LNCAP (cell line): ENCODE measurements at regions not wholly inside any gene's neighbourhood (a gene's known extent, or its start where the extent isn't known, plus 50 kb on each side); places are given as distances from the start of the nearest gene placed in this dataset.

ENCODE experiments used
- TF ChIP-seq, protein P1 (sequence below): fragments of 450-650 bp; IDR thresholded peaks from 2 replicates; pipeline ENCODE4 v1.5.1; 2017; ENCODE audit warnings: mild to moderate bottlenecking

DNA sequence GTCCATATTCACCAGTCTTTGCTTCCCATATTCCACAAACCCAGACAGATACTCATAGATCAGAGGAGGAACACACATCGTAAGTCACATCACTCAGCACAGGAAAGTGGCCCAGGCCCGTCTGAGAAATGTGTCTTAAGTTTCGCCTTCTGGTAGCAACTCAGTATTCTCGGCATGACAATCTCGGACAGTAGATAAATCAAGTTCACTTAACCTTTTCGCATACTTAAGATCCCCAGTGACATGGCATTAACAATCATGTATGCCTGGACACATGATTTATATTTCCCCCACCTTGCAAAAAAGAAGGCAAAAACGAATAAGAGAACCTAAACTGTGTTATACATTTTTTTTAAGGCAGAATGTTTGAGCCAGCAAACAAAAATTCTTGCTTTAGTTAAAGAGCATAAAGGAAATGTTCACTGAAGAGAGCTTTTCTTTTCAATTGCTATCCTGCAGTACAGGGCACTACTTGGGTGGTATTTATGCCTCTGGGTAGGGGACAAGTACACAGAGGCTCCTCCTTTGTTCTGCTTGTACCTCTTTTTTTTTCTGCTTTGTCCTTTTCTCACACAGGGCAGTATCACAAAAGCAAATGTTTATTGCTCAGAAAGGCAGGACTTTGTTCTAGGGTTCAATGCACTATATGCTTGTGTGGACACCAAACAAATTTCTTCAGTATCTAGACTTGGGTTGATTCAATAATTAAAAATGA is 360.6 kb downstream of the TDRD3 start:
- TF ChIP-seq, protein P1, sequence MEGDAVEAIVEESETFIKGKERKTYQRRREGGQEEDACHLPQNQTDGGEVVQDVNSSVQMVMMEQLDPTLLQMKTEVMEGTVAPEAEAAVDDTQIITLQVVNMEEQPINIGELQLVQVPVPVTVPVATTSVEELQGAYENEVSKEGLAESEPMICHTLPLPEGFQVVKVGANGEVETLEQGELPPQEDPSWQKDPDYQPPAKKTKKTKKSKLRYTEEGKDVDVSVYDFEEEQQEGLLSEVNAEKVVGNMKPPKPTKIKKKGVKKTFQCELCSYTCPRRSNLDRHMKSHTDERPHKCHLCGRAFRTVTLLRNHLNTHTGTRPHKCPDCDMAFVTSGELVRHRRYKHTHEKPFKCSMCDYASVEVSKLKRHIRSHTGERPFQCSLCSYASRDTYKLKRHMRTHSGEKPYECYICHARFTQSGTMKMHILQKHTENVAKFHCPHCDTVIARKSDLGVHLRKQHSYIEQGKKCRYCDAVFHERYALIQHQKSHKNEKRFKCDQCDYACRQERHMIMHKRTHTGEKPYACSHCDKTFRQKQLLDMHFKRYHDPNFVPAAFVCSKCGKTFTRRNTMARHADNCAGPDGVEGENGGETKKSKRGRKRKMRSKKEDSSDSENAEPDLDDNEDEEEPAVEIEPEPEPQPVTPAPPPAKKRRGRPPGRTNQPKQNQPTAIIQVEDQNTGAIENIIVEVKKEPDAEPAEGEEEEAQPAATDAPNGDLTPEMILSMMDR: no peak

DNA sequence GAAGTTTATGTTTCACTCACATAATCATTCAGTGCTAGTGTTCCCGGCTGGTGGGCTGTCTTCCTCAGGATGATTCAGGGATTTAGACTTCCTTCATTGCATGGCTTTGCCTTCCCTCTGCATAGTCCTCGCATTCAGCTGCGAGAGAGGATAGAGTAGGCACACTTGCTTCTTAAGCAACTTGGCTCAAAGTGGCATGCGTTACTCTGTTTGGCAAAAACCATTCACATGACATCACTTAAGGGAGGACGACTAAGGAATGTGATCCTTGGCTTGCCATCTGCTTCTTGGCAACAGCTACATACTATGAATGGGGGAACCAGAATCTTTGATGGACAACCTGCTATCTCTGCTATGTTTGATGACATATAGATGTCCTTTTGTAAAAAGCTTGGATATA is 359.3 kb downstream of the TDRD3 start:
- TF ChIP-seq, protein P1: no peak

DNA sequence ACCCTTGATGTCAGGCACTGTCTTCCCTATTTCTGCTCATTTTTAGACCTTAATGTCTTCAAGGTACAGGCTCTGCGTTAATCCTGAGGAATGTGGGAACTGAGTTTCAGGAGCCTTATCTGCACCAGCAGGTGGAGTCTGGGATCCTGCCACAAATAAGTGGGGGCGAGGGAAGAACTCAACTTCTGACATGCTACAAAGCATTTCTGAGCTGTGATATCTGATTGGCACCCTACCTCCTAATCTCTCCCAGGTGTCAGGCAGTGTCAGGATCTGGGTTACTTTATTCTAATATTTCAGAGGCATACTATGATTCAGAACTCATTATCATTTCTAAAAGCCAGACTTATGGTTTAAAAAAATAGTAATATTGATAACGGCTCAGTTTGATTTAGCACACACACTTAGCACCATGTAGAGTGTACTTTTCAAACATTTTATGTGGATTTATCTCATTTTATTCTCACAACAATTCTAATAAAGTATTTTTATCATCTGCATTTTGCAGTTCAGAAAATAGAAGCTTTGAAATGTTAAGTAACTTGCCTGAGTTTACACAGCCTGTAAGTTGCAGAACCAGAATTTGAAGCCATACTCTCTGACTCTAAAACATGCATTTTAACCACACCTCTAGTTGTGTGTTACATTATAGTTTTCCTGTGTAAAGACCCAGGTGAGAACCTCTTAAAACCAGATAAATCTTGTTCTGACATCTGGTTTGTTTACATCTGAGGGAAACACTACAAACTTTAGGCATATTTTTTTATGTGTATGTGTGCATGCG is 358.6 kb downstream of the TDRD3 start:
- TF ChIP-seq, protein P1: no peak; the same call in 1 of the 2 replicates

DNA sequence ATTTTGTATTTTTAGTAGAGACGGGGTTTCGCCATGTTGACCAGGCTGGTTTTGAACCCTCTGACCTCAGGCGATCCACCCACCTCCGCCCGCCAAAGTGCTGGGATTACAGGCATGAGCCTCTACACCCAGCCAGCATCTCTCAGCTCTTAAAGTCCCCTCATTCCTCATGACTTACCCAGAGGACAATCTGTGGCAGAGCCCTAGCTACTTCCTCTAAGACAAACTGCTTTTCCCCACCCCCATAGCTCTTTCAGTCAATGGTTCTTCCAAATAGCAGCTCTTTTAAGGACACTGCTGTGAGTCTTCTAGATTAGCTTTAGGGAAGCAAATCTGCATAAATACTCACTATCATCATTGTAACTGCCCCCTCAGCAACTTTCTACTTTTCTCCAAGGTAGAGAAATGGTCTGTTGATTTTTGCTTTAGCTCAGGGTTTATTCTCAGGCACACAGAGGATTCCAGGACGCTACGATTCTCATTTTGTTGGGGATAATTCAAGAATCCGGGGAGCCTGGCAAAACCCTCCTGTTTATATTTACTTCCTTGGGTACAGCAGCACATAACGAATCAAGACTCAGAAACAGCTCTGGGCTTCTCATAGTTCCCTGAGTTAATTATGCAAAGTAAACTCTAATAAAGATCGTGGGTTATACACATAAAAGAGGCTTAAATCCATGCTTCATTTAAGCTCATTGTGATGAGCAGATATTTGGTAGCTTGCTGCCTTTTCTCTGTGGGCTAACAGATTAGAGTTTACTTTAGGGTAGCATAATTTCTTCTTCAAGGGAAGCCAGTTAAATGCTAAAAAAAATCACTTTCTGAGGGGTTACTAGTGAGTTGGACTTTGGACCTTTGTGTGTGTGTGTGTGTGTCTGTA is 357.4 kb downstream of the TDRD3 start:
- TF ChIP-seq, protein P1: no peak

DNA sequence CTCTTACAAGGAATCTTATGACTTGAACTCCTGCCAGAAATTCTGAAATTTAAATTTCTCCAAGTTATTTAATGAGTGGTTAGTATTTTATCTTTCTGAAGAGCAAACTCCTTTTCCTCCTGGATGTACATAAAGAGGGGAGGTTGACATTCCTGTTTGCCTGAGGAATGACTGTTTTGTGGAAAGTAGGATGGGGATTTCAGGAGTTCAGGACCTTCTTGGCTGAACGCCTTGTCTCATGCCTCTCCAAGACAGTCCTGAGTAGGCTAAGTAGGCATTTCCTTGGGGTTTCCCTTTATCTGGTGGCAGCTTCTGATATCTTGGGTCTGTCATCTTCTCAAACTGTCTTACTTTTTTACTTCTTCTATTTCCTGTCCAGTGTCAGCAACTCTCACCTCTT is 356.6 kb downstream of the TDRD3 start:
- TF ChIP-seq, protein P1: no peak

DNA sequence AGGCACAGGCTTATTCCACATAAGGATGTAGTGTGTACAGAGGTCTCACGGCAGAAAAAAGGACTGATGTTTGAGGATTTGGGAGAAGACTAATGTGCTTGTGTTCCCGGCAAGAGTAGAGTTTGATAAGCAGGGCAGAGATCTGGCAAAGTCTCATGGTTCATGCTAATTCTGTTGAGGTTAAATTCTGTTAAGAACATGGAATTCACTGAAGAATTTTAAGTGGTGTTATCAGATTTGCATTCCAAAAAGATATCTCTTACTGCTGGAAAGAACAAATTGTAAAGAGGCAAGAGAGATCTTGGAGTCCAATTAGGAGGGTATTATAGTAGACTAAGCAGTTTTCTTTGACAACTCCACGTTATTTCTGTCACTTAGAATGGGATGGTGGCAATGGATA is 348.3 kb downstream of the TDRD3 start:
- TF ChIP-seq, protein P1: no peak

DNA sequence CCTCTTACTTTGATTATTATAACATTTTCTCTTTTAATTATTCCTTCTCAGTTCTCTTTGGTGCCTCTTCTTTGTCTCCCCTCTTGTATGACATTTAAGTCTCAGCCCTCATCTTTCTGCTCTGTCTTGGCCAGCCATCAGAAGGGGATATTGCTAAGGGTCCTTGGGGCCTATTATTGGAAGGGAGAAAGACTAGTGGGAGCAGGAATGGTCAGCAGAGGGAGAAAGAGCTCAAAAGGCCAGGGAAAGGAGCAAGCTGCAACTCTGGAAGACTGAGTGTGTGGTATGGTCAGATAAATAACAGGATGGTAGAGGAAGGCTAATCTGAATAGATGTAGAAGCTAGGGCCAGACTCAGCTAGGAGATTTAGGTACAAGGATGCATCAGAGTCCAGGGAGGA is 336.9 kb downstream of the TDRD3 start:
- TF ChIP-seq, protein P1: no peak
